H1 (cell line): ENCODE measurements at regions not wholly inside any gene's neighbourhood (a gene's known extent, or its start where the extent isn't known, plus 50 kb on each side); places are given as distances from the start of the nearest gene placed in this dataset.

Source experiments
- EP300 ChIP-seq, 2 experiments: IDR thresholded peaks; 1 replicate in 1 of 2; 2 replicates in 1 of 2; pipeline ENCODE4 v1.6.1; 2011 to 2012; ENCODE audit warnings: low read depth in 2 of 2, low read length in 2 of 2, mild to moderate bottlenecking in 2 of 2, borderline replicate concordance in 1 of 2, inconsistent platforms in 1 of 2, moderate library complexity in 1 of 2
- FOSL1 ChIP-seq: IDR thresholded peaks from 2 replicates; pipeline ENCODE4 v1.6.1; 2011; ENCODE audit warnings: mild to moderate bottlenecking, low read depth, low read length, moderate library complexity; ENCODE audit not compliant: insufficient read depth

- TF ChIP-seq EP300 (IDR thresholded peaks at IDR 0.05; ENCODE audit: borderline replicate concordance in 1 of 2, low read depth in 2 of 2, low read length in 2 of 2) = no peak
- no peak for TF ChIP-seq FOSL1
These were observed 260.5 kb upstream of the ZMIZ1 start (continued) for GRCh38 chr10:78808286-78808685.
